A673 (cell line): ENCODE measurements at regions not wholly inside any gene's neighbourhood (a gene's known extent, or its start where the extent isn't known, plus 50 kb on each side); places are given as distances from the start of the nearest gene placed in this dataset.

Experiments used
- CTCF ChIP-seq: fragments of 300-800, 200-600 bp; sonication (generic); conservative IDR thresholded peaks from 2 replicates; pipeline ENCODE4 v1.5.1; 2017; ENCODE audit warnings: low read depth, mild to moderate bottlenecking, antibody characterized with exemption, low read length, moderate library complexity, mixed read lengths
- EZH2 ChIP-seq: fragments of 200-600 bp; sonication (generic); IDR thresholded peaks from 2 replicates; pipeline ENCODE4 v1.6.1; 2017; ENCODE audit warnings: borderline replicate concordance, low read depth, mild to moderate bottlenecking, mixed read lengths, antibody characterized with exemption, low read length; ENCODE audit not compliant: poor library complexity, severe bottlenecking

GRCh38 chr15:34637305-34637704, 53.9 kb upstream of the GOLGA8B start:
- TF ChIP-seq CTCF (no peak), EZH2 (no peak)
